ENCODE measurements at regions not wholly inside any gene's neighbourhood (a gene's known extent, or its start where the extent isn't known, plus 50 kb on each side); places are given as distances from the start of the nearest gene placed in this dataset.

- TF ChIP-seq CTCF (IDR thresholded peaks at IDR 0.05) (no peak), POLR2A (IDR thresholded peaks at IDR 0.05) (no peak)
Observed at GRCh38 chr6:4567141-4567540, 209.1 kb upstream of the CDYL start.

All from adrenal gland (tissue), 5 donors.